Small intestine (tissue), 7 donors: ENCODE measurements at regions not wholly inside any gene's neighbourhood (a gene's known extent, or its start where the extent isn't known, plus 50 kb on each side); places are given as distances from the start of the nearest gene placed in this dataset.
A peak's percentile ranks its signal among the peaks of the same experiment; 100 is the strongest.
"Not testable (repeated sequence)": the region's sequence is repeated elsewhere in the genome, so short reads cannot be mapped to it uniquely, and the experiment has no call there.

Experiments
- DNase-seq, 2 donors: peaks; one replicate each; pipeline versions ENCODE4 v3.0.0 to v3.0.0-alpha.2; 2013
- FAIRE-seq: peaks from 2 replicates; lab custom pipeline; 2012; peaks lifted over from hg19 to GRCh38; lab: Jason Lieb, UNC
- H3K27ac ChIP-seq, 3 donors: one replicate each; pipeline ENCODE4 v1.5.1; 2013; ENCODE audit warnings: low read length in 2 of 3, mild to moderate bottlenecking in 2 of 3, control low read depth in 1 of 3, inconsistent platforms in 1 of 3, low read depth in 1 of 3, moderate library complexity in 1 of 3
- H3K27me3 ChIP-seq, 3 donors: one replicate each; pipeline ENCODE4 v1.6.1; 2013; ENCODE audit warnings: low read length in 3 of 3, inconsistent platforms in 1 of 3; ENCODE audit not compliant: control insufficient read depth in 3 of 3, insufficient read depth in 3 of 3
- H3K36me3 ChIP-seq, 3 donors: one replicate each; pipeline ENCODE4 v1.6.1; 2013; ENCODE audit warnings: low read length in 3 of 3, inconsistent platforms in 1 of 3, low read depth in 1 of 3, mild to moderate bottlenecking in 1 of 3, moderate library complexity in 1 of 3; ENCODE audit not compliant: control insufficient read depth in 3 of 3, insufficient read depth in 2 of 3
- H3K4me1 ChIP-seq, 3 donors: one replicate each; pipeline ENCODE4 v1.6.1; 2013; ENCODE audit warnings: low read length in 2 of 3, inconsistent platforms in 1 of 3, low read depth in 1 of 3, mild to moderate bottlenecking in 1 of 3, moderate library complexity in 1 of 3; ENCODE audit not compliant: control insufficient read depth in 3 of 3, insufficient read depth in 2 of 3
- H3K4me3 ChIP-seq, 3 donors: one replicate each; pipeline ENCODE4 v1.5.1; 2013; ENCODE audit warnings: low read length in 3 of 3, control low read depth in 1 of 3, inconsistent platforms in 1 of 3, low read depth in 1 of 3, mild to moderate bottlenecking in 1 of 3, moderate library complexity in 1 of 3
- H3K9me3 ChIP-seq, 2 donors: one replicate each; pipeline ENCODE4 v1.6.1; 2013; ENCODE audit warnings: low read depth in 1 of 2, low read length in 1 of 2; ENCODE audit not compliant: control insufficient read depth in 2 of 2, insufficient read depth in 1 of 2
- WGBS, 3 donors: extraction: QIAGEN DNeasy Blood & Tissue Kit; methylation state at CpG; one replicate each; pipeline ENCODE4 v1.1.7; 2013; 5-methylcytosine and 5-hydroxymethylcytosine counted together
- donor health status: healthy with polysubstance abuse.
- donor health status: control.
- donor health status: control.
- donor health status: Bipolar disorder and iron deficiency.
- donor health status: healthy.

DNA sequence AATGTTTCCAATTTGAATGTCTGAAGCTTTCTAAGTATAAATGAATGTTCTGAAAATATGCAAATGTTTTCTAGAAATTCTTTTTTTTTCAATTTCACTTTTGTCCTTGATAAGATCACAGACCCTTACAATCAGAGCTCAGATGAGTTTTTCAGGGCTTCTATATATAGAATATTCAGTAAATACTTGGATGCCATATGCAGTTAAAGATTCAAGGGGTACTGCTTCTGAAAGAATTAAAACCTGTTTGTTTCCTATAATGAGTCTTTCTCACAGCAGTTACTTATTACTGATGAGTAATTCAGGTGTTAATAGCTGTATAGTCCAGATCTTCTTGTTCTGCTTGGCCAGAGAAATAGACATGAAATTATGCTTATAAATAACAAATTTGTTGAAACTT, 812.6 kb downstream of the ZPLD1 start:
- Histone ChIP-seq H3K27me3 (no peaks in the 10 kb centered on the region), H3K36me3 (no peaks in the 10 kb centered on the region), H3K4me3 (no peak overlapping the region), H3K9me3 (peaks cover 0 to 3% of the 10 kb centered on the region in 2 donors), H3K4me1 (no peaks in the 10 kb centered on the region), H3K27ac (no peak overlapping the region)
- DNase-seq (no peak), FAIRE-seq (no peak)

GRCh38 chr3:103254827-103255226, 820.0 kb downstream of the ZPLD1 start:
- H3K9me3 ChIP-seq, H3K27me3 ChIP-seq, H3K27ac ChIP-seq, H3K4me1 ChIP-seq, FAIRE-seq, H3K36me3 ChIP-seq, DNase-seq, H3K4me3 ChIP-seq: not testable (repeated sequence)
- WGBS, 3 donors = 91 to 99% (median 94%) methylated on average over 17 to 21 of the region's 24 CpGs

DNA sequence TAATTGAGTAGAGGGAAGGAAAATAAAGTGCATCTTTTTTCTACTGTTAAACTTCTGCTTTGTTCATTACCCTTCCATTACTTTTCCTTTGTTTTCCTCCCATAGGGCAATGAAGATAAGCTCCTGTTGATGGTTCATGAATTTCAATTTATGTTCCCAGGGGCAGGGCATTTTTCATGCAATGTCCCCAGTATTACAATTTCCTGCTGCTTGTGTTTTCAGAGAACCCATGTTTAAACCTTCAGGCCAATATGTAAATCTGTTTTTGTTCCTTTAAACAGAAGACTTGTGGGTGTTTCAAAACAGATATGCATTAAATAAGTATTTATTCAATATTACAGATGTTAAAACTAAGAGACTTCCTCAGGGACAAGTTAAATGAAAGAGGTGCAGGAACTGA, 834.5 kb downstream of the ZPLD1 start:
- H3K27ac ChIP-seq = no peak overlapping the region
- FAIRE-seq (no peak), DNase-seq (no peak)
- no peaks in the 10 kb centered on the region for H3K27me3 ChIP-seq
- no peaks in the 10 kb centered on the region for H3K36me3 ChIP-seq
- no peaks in the 10 kb centered on the region for H3K4me1 ChIP-seq
- peaks cover 0 to 11% of the 10 kb centered on the region in 2 donors for H3K9me3 ChIP-seq
- H3K4me3 ChIP-seq = no peak overlapping the region

- no peak overlapping the region for H3K27ac ChIP-seq
- H3K36me3 ChIP-seq = no peaks in the 10 kb centered on the region
- no peaks in the 10 kb centered on the region for H3K4me1 ChIP-seq
- FAIRE-seq (no peak), DNase-seq (no peak)
- H3K27me3 ChIP-seq = no peaks in the 10 kb centered on the region
- 47 to 66% (median 48%) methylated on average over 2 of the region's 2 CpGs for WGBS, 3 donors
- peaks cover 0 to 13% of the 10 kb centered on the region in 2 donors for H3K9me3 ChIP-seq
- no peak overlapping the region for H3K4me3 ChIP-seq
Measured at GRCh38 chr3:103271575-103271974, 836.8 kb downstream of the ZPLD1 start.

GRCh38 chr3:103295974-103296570, 861.3 kb downstream of the ZPLD1 start:
- DNase-seq = no peak
- no peaks in the 10 kb centered on the region for H3K36me3 ChIP-seq
- H3K4me3 ChIP-seq = no peak overlapping the region
- FAIRE-seq = peak; percentile 23
- H3K27me3 ChIP-seq = no peaks in the 10 kb centered on the region
- H3K27ac ChIP-seq = no peak overlapping the region
- no peaks in the 10 kb centered on the region for H3K4me1 ChIP-seq
- 50 to 58% (median 57%) methylated on average over 2 of the region's 2 CpGs for WGBS, 3 donors
- H3K9me3 ChIP-seq = no peaks in the 10 kb centered on the region

DNA sequence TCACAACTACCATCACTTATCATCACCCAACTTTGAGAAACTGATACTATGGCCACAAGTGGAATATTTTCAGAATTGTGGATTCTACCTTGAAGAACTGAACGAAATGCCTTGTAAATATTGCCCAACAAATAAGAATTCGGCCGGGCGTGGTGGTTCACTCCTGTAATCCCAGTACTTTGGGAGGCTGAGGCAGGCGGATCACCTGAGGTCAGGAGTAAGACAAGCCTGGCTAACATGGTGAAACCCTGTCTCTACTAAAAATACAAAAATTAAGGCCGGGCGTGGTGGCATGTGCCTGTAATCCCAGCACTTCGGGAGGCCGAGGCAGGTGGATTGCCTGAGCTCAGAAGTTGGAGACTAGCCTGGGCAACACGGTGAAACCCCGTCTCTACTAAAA, 862.7 kb downstream of the ZPLD1 start:
- FAIRE-seq, H3K4me3 ChIP-seq, DNase-seq, H3K4me1 ChIP-seq, H3K36me3 ChIP-seq, H3K9me3 ChIP-seq, H3K27ac ChIP-seq, H3K27me3 ChIP-seq: not testable (repeated sequence)
- 89 to 93% (median 93%) methylated on average over 11 of the region's 11 CpGs for WGBS, 3 donors

DNA sequence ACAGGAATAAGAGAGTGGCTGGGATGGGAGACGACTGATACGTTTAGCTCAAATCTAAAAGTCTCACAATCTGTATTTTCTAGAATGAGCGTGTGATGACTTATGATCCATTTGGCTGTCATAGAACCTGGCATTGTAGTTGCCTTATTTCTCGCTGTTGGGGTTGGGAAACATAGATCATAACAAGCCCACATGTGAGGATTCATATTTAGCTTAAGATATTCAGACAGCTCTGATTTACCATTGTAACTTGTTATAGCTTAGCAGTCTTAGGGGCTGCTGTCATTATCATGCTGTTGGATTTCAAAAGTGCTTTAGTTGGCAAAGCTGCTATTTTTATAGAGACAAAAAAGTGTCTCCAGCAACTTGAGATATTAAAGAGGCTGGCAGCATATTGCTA, 871.3 kb downstream of the ZPLD1 start:
- H3K4me3 ChIP-seq = no peak overlapping the region
- H3K27ac ChIP-seq = no peak overlapping the region
- H3K27me3 ChIP-seq = no peaks in the 10 kb centered on the region
- H3K9me3 ChIP-seq = no peaks in the 10 kb centered on the region
- FAIRE-seq (no peak), DNase-seq (no peak)
- no peaks in the 10 kb centered on the region for H3K4me1 ChIP-seq
- 73 to 75% (median 73%) methylated on average over 4 of the region's 4 CpGs for WGBS, 3 donors
- no peaks in the 10 kb centered on the region for H3K36me3 ChIP-seq

DNA sequence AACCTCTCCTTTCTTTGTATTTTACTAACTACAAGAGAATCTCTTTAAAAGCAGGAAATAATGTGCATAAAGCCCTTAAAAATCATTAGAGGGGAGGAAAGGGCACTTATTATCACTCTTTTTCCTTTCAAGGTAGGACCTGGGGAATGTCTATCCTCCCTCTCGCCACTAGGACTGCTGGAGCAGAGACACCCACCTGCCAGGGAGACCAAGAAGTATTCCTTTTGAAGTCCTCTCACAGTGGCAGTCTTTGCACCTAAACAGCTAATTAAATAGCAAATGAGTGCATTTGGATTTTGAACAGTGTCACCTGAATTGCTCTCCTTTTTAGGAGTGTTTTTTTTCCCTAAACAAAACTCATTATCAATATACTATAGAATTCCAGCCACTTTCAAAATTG, 874.1 kb downstream of the ZPLD1 start:
- Histone ChIP-seq H3K27me3 (no peaks in the 10 kb centered on the region), H3K9me3 (no peaks in the 10 kb centered on the region), H3K36me3 (no peaks in the 10 kb centered on the region), H3K27ac (no peak overlapping the region), H3K4me3 (no peak overlapping the region), H3K4me1 (no peaks in the 10 kb centered on the region)
- 30 to 36% (median 35%) methylated on average over 1 of the region's 1 CpG for WGBS, 3 donors
- no peak for DNase-seq
- FAIRE-seq = no peak

GRCh38 chr3:103319912-103320311, 885.1 kb downstream of the ZPLD1 start:
- Histone ChIP-seq H3K27ac (no peak overlapping the region), H3K4me1 (no peaks in the 10 kb centered on the region), H3K9me3 (no peaks in the 10 kb centered on the region), H3K4me3 (no peak overlapping the region), H3K27me3 (no peaks in the 10 kb centered on the region), H3K36me3 (no peaks in the 10 kb centered on the region)
- FAIRE-seq (no peak), DNase-seq (no peak)
- WGBS, 3 donors = 45 to 48% (median 46%) methylated on average over 2 of the region's 2 CpGs
